C4-2B (cell line): ENCODE measurements at regions not wholly inside any gene's neighbourhood (a gene's known extent, or its start where the extent isn't known, plus 50 kb on each side); places are given as distances from the start of the nearest gene placed in this dataset.

Experiments
- CTCF ChIP-seq: fragments of 450-650 bp; conservative IDR thresholded peaks from 2 replicates; pipeline ENCODE4 v1.5.1; 2017; ENCODE audit warnings: mild to moderate bottlenecking
- ZFX ChIP-seq: fragments of 450-650 bp; IDR thresholded peaks from 2 replicates; pipeline ENCODE4 v1.6.1; 2017

GRCh38 chr10:111923032-111923431 is 260.5 kb downstream of the GPAM start:
- TF ChIP-seq CTCF (no peak), ZFX (no peak)
